HG03064 (cell line): ENCODE measurements at regions not wholly inside any gene's neighbourhood (a gene's known extent, or its start where the extent isn't known, plus 50 kb on each side); places are given as distances from the start of the nearest gene placed in this dataset.
"Not testable (repeated sequence)": the region's sequence is repeated elsewhere in the genome, so short reads cannot be mapped to it uniquely, and the experiment has no call there.

Source experiments
- ATAC-seq: cut with Tn5 transposase; IDR thresholded peaks from one replicate; pipeline ENCODE4 v1.9.1; 2021; ENCODE audit warnings: low read depth; ENCODE audit not compliant: unreplicated experiment

GRCh38 chr6:164066766-164067165 is 652.2 kb downstream of the QKI start:
- ATAC-seq: no peak

GRCh38 chr6:164066335-164066734 is 651.8 kb downstream of the QKI start:
- ATAC-seq: no peak

GRCh38 chr6:164063346-164063745 is 648.8 kb downstream of the QKI start:
- ATAC-seq: no peak

GRCh38 chr6:164062872-164063271 is 648.4 kb downstream of the QKI start:
- no peak for ATAC-seq

GRCh38 chr6:164057876-164058275 is 643.4 kb downstream of the QKI start:
- no peak for ATAC-seq

- ATAC-seq: no peak
Measured at GRCh38 chr6:164051427-164051826, 636.9 kb downstream of the QKI start.

GRCh38 chr6:164049517-164049988 is 635.0 kb downstream of the QKI start:
- no peak for ATAC-seq

GRCh38 chr6:164048840-164049516 is 634.5 kb downstream of the QKI start:
- ATAC-seq: no peak

GRCh38 chr6:164045082-164045481 is 630.6 kb downstream of the QKI start:
- no peak for ATAC-seq

- not testable (repeated sequence) for ATAC-seq
Measured at GRCh38 chr6:164043656-164044055, 629.1 kb downstream of the QKI start.

- ATAC-seq: no peak
Measured at GRCh38 chr6:164042212-164042611, 627.7 kb downstream of the QKI start.

GRCh38 chr6:164040994-164041393 is 626.5 kb downstream of the QKI start:
- ATAC-seq: no peak

GRCh38 chr6:164039954-164040375 is 625.4 kb downstream of the QKI start:
- ATAC-seq: no peak

GRCh38 chr6:164037171-164037870 is 622.8 kb downstream of the QKI start:
- ATAC-seq: no peak

GRCh38 chr6:164035900-164036485 is 621.5 kb downstream of the QKI start:
- ATAC-seq: no peak

GRCh38 chr6:164034602-164035140 is 620.2 kb downstream of the QKI start:
- no peak for ATAC-seq

GRCh38 chr6:164025180-164025579 is 610.7 kb downstream of the QKI start:
- no peak for ATAC-seq

GRCh38 chr6:164023535-164023934 is 609.0 kb downstream of the QKI start:
- ATAC-seq: no peak

GRCh38 chr6:164022632-164023031 is 608.1 kb downstream of the QKI start:
- ATAC-seq: no peak

GRCh38 chr6:164021589-164022250 is 607.2 kb downstream of the QKI start:
- no peak for ATAC-seq

GRCh38 chr6:164020142-164020541 is 605.6 kb downstream of the QKI start:
- ATAC-seq: no peak
